ENCODE measurements at regions not wholly inside any gene's neighbourhood (a gene's known extent, or its start where the extent isn't known, plus 50 kb on each side); places are given as distances from the start of the nearest gene placed in this dataset.
"Not testable (repeated sequence)": the region's sequence is repeated elsewhere in the genome, so short reads cannot be mapped to it uniquely, and the experiment has no call there.

DNA sequence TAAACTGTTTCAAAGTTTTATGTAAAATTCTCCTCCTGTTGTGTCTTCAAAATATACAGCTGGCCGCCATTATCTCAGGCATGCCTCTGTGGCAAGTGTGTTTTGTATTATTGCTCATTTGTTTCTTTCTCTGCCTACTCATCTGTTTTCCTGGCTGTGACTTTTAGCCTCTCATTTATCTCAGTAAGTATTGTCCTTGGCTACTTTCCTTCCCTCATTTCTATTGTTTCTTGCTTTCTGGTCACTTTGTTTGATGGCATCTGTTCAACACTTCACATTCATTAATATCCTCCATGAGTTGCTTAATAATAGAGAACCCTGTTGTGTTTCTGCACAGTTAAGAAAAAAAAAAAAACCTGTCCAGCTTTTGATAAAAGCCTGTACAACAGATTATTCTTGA, 869.4 kb downstream of the PCDH17 start:
- DNase-seq: no peak

DNA sequence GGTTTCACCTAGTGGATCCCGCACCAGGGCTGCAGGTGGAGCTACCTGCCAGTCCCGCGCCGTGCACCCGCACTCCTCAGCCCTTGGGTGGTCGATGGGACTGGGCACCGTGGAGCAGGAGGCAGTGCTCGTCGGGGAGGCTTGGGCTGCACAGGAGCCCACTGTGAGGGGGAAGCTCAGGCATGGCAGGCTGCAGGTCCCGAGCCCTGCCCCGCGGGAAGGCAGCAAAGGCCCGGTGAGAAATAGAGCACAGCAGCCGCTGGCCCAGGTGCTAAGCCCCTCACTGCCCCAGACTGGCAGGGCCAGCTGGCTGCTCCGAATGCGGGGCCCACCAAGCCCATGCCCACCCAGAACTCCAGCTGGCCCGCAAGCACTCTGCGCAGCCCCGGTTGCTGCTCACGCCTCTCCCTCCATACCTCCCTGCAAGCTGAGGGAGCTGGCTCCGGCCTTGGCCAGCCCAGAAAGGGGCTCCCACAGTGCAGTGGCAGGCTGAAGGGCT, 872.7 kb downstream of the PCDH17 start:
- DNase-seq: not testable (repeated sequence)

DNA sequence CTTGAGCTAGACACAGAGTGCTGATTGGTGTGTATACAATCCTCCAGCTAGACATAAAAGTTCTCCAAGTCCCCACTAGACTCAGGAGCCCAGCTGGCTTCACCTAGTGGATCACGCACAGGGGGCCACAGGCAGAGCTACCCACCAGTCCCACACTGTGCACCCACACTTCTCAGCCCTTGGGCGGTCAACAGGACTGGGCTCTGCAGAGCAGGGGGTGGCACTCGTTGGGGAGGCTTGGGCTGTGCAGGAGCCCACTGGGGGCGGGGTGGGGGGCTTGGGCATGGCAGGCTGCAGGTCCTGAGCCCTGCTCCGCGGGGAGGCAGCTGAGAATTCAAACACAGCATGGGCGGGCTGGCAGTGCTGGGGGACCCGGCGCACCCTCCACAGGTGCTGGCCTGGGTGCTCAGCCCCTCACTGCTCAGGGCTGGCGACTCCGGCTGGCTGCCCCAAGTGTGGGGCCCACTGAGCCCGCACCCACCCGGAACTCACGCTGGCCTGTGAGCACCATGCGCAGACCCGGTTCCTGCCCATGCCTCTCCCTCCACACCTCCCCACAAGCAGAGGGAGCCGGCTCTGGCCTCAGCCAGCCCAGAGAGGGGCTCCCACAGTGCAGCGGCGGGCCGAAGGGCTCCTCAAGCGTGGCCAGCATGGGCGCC, 873.8 kb downstream of the PCDH17 start:
- DNase-seq: not testable (repeated sequence)

DNA sequence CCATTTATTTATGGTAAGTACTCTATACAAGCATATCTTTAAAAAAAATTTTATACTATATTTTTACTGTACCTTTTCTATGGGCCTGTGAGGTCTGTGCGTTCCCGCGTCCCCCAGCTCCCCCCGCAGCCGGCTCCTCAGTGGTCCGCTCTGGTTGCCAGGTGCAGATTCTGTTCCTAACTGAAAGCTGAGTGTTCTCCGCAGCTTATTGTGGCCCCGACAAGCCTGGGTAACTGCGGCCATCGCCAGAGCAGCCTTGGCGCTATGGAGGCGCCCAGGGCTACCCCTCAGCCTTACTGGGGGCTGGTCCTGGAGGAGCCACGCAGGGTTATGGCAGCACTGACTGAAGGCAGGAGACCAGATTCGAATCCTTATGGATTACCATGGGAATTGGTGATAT, 896.8 kb downstream of the PCDH17 start:
- no peak for DNase-seq

DNA sequence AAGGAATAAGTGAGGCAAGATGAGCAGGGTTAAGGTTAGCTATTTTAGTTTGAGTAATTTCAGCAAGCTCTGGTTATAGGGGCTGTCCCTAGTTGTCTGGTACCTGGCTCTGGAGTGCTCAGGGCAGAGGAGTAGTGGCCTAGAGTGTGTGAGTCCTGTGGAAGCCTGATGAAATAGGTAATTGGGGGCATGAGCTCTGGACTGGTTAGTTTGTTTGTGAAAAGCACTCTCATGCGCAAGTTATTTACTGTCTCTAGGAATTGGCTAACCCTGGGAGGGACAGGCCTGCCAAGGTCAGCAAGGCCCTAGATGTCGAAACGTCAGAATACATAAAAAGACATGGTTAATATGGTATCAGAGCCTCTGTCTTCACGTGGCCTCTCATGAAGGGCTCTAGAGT, 900.1 kb downstream of the PCDH17 start:
- DNase-seq: no peak

DNA sequence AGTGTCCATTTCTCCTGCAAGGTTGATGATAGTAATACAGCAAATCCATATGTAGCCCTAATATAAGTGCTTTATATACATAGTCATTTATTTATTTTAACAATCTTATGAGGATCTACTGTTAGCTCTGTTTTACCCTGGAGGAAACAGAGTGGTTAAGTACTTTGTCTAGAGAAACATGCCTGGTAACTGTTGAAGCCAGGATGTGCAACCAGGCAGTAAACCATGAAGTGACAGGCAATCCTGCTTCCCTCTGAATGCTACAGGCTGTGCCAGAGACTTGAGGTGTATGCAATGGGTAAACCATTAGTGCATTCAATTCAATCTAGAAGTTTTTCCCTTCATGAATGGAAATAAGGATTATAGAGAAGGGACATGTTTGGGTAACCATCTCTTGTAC, 911.0 kb downstream of the PCDH17 start:
- DNase-seq: no peak

DNA sequence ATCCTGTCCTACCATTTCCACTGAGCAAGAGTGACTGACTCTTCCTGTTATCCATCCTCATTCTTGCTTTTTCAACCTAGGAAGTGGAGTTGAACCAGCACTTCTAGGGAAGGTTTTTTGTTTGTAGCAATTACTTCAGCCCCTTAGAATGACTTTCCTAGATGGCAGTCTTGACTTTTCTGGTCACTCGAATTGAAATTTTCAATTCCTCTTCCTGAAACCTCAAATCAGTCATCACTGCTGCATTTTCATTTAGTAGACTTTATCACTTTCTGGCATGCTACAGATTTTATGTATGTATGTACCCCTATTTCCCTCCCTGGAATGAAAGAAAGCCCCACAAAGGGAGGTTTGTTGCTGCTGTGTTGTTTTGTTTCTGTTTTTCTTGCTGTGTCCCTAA, 915.9 kb downstream of the PCDH17 start:
- no peak for DNase-seq

DNA sequence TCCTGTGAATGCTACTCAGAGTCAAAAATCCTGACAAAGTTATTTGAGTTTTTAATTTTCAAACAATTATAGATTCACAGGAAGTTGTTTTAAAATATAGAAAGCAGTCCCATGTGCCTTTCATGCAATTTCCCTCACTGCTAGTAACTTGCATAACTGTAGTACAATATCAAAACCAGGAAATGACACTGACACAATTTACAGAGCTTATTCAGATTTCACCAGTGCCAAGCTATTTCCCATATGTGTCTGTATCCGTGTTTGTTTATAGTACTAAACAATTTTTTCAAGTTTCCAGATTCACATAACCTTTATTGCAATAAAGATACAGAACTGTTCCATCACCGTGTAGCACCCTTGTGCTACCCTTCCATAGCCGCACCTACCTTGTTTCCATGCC, 934.6 kb downstream of the PCDH17 start:
- no peak for DNase-seq

DNA sequence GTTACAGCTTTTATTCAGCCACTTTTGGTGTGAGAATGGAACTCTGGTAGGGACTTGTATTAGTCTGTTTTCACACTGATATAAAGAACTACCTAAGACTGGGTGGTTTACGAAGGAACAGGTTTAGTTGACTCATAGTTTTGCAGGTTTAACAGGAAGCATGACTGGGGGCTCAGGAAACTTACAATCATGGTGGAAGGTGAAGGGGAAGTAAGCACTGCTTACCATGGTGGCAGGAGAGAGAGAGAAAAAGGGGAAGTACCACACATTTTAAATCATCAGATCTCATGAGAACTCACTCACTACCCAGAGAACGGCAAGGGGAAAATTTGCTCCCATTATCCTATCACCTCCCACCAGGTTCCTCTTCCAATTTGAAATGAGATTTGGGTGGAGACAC, 942.2 kb downstream of the PCDH17 start:
- no peak for DNase-seq

DNA sequence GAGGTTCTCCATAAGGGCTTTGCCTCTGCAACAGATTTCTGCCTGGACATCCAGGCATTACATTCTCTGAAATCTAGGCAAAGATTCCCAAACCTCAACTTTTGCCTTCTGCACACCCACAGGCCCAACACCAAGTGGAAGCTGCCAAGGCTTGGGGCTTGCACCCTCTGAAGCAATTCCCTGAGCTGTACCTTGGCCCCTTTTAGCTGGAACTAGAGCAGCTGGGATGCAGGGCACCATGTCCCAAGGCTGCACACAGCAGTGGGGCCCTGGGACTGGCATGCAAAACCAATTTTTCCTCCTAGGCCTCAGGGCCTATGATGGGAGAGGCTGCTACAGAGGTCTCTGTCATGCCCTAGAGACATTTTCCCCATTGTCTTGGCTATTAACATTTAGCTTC, 943.2 kb downstream of the PCDH17 start:
- DNase-seq: no peak

DNA sequence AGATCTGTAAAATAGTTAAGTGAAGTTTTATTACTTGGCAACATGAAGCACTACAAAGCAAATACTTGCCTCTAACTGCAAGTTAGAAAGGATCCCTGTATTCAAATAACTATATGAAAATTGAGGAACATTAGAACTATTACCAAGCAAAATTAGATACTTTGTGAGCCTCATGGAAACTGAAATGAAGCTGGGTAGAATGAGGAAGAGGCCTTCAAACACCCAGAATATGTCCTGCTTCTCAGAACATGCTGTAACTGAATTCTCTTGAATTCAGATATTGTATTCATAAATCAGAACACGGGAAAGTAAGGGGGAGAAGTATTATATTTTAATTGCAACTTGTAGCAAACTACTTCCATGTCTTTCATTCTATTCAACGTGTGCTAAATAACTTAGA, 947.9 kb downstream of the PCDH17 start:
- no peak for DNase-seq

DNA sequence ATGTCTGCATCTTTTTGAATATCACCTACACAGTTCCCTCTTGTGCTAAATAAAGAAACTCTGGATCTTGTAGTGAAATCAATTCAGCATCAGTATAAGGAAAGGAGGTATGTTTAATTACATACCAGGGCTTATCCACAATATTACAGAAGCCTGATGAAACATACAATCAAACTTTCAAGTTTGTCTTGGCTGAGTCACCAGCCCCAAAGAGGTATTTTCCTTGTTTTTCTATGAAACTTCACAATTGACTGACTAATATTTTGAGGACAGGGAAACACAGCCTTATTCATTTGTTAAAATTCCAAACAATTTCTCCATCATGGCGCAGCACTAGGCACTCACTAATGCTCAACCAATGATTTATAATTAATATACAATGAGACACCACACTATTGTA, 952.4 kb downstream of the PCDH17 start:
- DNase-seq: no peak

DNA sequence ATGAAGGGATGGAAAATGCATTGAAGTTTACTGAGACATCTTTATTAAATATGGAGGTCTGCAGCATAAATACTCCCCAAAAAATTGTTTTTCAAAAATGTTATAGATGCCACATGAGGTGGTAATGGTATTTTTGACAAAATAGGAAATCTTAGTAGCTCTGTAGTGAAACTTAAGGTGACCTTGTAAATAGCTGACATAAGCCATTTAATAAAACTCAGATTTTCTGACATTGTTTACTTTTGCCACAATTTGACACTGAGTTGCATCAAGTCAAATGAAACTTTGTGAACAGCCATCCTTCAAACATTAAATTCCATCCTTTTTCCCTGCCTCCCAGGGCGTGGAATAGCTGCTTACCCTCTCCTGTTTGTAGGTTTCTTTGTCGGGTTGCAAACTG, 953.1 kb downstream of the PCDH17 start:
- no peak for DNase-seq

DNA sequence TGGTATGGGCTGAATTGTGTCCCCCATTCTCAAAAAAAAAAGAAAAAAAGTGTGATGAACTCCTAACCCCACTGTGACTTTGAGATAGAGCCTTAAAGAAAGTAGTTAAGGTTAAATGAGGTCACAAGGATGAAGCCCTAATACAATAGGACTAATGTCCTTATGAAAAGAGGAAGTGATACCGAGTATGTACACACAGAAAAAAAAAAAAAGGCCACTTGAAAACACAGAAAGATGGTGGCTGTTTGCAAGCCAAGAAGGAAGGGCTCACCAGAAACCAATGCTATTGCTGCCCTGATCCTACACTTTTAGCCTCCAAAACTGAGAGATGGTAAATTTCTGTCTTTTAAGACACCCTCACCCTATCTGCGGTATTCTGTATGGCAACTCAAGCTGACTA, 955.6 kb downstream of the PCDH17 start:
- no peak for DNase-seq

DNA sequence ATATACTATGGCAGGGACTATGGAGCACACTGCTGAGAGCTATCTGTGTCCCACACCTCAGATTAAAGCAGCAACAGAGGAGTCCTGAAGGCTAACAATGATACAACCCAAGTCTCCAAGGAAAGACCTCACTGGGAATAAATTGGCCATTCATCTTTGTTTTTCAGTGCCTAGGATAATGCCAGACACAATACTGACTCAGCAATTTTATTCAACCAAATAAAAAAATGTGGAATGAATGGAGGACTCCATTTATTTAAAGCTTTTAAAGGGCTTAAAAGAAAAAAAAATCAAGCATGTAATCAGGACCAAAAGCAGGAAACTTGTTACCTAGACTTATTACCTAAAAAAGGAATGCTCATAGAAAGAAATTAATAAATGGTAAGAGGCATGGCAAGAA, 960.5 kb downstream of the PCDH17 start:
- no peak for DNase-seq

DNA sequence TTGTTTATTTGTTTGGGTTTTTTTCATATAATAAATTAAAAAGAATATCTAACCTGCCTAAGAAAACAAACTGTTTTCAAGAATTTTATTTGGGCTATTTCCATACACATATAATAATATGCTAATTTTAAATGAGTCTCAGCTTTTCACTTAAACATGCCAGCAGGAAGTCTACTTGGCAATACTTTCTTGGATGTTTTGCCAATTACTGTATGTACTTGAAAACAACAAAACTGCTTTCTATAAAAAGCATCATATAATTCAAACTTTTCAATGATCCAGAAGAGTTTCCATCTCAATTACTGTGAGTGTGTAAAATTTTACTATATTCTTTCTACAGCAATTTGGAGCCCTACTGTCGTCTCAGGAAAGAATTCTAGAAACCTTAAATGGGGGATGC, 961.2 kb downstream of the PCDH17 start:
- no peak for DNase-seq

DNA sequence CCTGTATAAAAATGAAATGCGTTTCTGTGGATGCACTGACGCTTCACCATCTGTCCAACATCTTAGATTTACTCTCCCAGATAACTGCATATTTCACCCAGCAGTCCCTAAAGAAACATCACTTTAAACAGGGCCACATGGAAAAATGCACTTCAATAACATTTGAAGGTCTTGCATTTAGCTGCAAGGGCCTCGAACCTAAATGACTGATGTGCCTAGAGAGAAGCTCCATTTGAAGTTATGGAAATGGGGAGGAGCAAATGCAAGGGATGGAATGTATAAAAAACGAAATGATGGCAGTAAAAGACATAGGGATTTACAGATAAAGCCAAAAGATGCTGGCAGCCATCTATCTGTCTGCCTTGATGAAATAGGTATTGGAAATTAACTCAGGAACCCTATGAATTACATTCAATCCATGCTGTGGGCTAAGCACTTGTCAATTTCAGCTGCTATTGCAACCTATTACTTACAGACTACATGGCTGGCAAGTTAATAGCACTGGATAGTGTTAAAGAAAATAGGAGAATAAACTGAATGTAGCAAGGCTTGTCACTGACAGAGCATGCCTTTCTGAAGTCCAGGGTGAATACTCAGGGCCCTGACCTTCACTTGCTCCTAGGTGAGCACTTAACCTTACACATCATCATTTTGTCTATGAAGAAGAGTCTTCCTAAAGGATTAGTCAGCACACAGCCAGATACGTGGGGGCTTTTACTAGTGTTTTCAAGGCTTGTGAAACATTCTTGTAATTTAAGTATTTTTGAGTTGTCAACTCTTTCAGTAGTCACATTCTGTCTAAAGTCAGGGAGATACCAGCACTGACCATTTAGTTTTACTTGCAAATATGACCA, 963.4 kb downstream of the PCDH17 start:
- no peak for DNase-seq

DNA sequence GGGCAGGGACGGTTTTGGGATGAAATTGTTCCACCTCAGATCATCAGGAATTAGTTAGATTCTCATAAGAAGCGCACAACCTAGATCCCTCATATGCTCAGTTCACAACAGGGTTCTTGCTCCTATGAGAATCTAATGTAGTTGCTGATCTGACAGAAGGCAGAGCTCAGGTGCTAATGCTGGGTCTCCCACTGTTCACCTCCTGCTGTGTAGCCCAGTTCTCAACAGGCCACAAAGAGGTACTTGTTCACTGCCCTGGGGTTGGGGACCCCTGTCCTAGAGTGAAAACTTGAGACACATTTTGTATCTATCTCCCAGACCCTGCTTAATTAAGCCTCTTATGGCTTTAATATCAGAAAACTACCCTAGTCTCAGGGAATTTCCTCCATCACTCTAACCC, 966.0 kb downstream of the PCDH17 start:
- no peak for DNase-seq

DNA sequence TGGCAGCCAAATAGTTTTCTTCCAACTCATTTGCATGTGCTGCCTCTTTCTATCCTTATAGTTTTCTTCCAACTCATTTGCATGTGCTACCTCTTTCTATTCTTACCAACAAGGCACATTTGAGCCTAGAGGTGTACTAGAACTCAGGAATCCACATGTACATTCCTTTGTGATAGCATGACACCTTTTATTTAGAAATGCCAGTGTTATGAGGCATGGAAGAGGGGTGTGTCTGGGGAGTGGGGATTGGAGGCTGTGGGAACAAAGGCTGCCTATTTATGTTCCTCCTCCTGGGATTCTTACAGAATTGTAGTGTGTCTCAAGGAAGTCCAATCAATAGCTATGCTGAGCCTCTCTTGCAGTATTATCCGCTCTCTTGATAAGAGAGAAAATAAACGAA, 966.7 kb downstream of the PCDH17 start:
- DNase-seq: no peak

DNA sequence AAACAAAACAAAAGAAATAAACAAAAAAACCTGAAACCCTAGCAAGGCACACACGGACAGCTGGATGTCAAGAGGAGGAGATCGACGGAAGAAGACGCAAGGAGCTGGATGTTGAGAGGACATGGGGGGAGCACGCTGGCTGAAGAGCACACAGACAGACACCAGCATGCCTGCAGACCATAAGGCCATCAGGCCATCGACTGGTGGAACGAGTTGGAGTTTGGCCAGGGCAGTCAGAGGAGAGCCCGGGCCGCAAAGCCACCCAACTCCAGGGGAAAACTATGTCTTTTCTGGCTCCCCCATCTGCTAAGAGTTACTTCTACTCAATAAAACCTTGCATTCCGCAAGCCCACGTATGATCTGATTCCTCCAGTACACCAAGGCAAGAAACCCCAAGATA, 979.6 kb downstream of the PCDH17 start:
- no peak for DNase-seq

DNA sequence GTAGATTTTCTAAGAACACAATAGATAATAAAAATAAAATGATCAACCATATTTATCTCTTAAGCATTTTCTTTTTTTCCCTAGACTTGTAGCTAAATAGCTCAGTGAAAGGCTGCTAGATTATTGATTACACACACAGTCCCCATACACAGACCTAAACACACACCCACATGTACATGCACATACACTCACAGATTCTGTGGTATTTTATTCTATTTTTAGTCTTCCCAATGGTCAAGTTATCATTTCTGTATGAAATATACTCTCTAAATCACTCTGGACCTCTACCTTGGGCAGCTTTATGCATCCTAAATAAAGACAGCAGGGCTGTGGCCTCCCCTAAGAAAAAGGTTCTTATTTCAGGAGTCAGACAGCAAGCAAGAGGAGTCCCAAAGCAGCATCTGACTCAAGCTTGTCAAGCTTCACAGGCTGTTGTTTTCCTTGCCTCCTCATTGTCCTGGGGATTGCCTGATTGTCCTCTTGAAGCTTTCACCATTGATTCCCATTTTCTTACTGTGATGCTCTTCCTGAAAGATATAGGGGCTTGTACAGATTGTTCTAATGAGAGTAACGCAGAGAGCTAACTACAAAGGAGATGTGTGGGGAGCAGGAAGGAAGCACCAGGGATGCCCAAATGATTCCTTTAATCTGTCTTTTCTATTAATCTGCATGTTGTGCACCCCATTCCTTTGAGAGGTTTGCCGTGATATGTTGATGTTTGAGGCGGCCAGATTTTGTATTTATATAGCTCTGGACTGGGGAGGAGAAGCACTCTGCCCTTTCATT, 986.5 kb downstream of the PCDH17 start:
- no peak for DNase-seq

DNA sequence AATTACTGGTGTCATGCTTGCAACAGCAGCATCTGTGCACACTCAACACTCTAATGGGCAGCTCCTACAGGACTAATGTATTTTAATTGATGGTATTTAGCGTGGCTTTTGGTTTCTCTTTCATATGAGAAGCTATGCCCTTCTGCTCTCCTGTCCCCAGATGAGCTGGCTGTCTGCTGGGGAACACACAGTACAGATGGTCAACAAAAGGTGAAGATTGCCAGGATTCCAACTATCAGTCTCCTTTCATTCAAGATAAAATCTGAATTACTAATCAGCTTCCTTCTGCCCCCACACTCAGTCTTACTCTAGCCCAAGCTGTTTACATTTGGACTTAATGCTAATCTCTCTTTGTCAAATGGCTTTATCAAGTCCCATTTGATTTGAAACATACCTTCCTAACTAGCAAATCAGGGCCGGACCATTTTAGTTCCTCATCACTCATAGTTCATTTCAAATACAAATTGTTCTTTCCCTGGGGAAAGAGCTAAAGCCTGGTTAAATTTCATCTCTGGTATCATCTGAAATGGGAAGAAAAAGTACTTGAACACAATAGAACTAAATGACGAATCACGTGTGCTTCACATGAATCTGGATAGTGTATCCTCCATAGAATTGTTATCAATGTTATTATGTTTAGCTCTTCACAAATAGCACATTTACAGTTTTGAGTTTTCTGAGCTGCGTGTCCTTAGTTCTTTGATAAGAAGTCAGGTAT, 988.0 kb downstream of the PCDH17 start:
- DNase-seq: no peak
